ENCODE measurements at regions not wholly inside any gene's neighbourhood (a gene's known extent, or its start where the extent isn't known, plus 50 kb on each side); places are given as distances from the start of the nearest gene placed in this dataset.

DNA sequence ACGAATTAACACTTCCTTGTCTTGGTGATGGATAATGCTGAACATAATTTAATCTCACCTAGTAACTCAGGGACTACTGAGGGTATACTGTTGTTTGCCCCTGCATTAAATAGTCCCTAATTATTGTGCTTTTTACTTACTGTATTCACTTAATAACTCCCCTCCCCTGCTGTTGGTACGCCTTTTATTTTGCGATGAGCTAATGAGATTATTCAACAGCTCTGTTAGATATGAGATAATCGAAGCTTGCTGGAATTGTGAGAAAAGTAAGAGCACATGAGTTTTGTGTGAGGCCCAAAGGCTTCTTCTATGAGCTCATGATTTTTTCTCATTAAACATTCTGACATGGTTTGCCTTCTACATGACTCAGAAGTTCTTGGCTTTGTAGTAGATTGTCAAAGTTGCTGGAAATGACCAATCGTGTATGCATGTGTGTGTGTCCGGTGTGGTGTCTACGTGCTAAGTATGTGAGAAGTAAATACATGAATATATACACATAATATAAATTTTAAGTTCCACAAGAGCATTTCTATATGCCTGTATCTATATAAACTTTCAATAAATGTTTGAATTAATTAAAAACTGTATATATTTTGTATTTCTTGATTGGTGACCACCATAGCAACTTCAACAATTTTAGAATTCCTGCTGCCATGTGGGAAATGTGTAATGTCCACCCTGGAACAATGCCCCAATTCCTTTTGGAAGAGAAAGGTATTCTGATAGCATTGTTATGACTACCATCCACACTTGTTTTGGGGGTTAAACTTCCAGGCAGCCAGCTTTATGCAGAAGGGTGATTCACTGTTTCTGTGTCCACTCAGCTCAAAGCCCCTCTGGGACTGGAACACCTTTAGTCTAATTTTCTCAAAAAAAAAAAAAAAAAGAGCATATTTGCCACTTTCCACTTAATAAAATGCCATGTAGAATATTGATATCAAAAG, 106.2 kb downstream of the SAMD9 start:
- TF ChIP-seq, protein P1, sequence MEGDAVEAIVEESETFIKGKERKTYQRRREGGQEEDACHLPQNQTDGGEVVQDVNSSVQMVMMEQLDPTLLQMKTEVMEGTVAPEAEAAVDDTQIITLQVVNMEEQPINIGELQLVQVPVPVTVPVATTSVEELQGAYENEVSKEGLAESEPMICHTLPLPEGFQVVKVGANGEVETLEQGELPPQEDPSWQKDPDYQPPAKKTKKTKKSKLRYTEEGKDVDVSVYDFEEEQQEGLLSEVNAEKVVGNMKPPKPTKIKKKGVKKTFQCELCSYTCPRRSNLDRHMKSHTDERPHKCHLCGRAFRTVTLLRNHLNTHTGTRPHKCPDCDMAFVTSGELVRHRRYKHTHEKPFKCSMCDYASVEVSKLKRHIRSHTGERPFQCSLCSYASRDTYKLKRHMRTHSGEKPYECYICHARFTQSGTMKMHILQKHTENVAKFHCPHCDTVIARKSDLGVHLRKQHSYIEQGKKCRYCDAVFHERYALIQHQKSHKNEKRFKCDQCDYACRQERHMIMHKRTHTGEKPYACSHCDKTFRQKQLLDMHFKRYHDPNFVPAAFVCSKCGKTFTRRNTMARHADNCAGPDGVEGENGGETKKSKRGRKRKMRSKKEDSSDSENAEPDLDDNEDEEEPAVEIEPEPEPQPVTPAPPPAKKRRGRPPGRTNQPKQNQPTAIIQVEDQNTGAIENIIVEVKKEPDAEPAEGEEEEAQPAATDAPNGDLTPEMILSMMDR (IDR thresholded peaks at IDR 0.05), result no peak
- no peak for TF ChIP-seq POLR2A (IDR thresholded peaks at IDR 0.05)
